SK-N-SH (cell line): ENCODE measurements at regions not wholly inside any gene's neighbourhood (a gene's known extent, or its start where the extent isn't known, plus 50 kb on each side); places are given as distances from the start of the nearest gene placed in this dataset.

Experiments used
- ELF1 ChIP-seq: IDR thresholded peaks from 2 replicates; pipeline ENCODE4 v1.4.0; 2012
- EP300 ChIP-seq, 2 experiments: IDR thresholded peaks; 2 replicates each; pipeline versions ENCODE4 v1.4.0 to v1.6.1; 2012; ENCODE audit warnings: borderline replicate concordance in 1 of 2, low read depth in 1 of 2, low read length in 1 of 2
- EZH2phosphoT487 ChIP-seq: fragments of 200-600 bp; sonication (generic); IDR thresholded peaks from 2 replicates; pipeline ENCODE4 v1.6.1; 2017; ENCODE audit warnings: low read depth, mixed run types, mild to moderate bottlenecking, antibody characterized with exemption, moderate library complexity, borderline replicate concordance
- FOXM1 ChIP-seq: IDR thresholded peaks from 2 replicates; pipeline ENCODE4 v1.4.0; 2012; ENCODE audit warnings: low read depth, mild to moderate bottlenecking
- MAX ChIP-seq: IDR thresholded peaks from 2 replicates; pipeline ENCODE4 v1.4.0; 2012; ENCODE audit warnings: low read depth
- POLR2AphosphoS5 ChIP-seq: IDR thresholded peaks from 2 replicates; pipeline ENCODE4 v1.6.1; 2012; ENCODE audit warnings: low read depth, low read length
- RXRA ChIP-seq: IDR thresholded peaks from 2 replicates; pipeline ENCODE4 v1.4.0; 2012; ENCODE audit warnings: low read depth, mild to moderate bottlenecking, borderline replicate concordance
- YY1 ChIP-seq: IDR thresholded peaks from 2 replicates; pipeline ENCODE4 v1.4.0; 2012; ENCODE audit warnings: low read depth, mild to moderate bottlenecking
- TF ChIP-seq, protein P1 (sequence below): fragments of 200-600 bp; sonication (generic); IDR thresholded peaks from 2 replicates; pipeline ENCODE4 v1.6.1; 2017; ENCODE audit warnings: antibody characterized with exemption, mild to moderate bottlenecking, moderate library complexity

GRCh38 chr3:13236557-13237173 is 163.4 kb upstream of the IQSEC1 start:
- TF ChIP-seq FOXM1: no peak
- no peak for TF ChIP-seq RXRA
- TF ChIP-seq POLR2AphosphoS5: no peak
- TF ChIP-seq, protein P1, sequence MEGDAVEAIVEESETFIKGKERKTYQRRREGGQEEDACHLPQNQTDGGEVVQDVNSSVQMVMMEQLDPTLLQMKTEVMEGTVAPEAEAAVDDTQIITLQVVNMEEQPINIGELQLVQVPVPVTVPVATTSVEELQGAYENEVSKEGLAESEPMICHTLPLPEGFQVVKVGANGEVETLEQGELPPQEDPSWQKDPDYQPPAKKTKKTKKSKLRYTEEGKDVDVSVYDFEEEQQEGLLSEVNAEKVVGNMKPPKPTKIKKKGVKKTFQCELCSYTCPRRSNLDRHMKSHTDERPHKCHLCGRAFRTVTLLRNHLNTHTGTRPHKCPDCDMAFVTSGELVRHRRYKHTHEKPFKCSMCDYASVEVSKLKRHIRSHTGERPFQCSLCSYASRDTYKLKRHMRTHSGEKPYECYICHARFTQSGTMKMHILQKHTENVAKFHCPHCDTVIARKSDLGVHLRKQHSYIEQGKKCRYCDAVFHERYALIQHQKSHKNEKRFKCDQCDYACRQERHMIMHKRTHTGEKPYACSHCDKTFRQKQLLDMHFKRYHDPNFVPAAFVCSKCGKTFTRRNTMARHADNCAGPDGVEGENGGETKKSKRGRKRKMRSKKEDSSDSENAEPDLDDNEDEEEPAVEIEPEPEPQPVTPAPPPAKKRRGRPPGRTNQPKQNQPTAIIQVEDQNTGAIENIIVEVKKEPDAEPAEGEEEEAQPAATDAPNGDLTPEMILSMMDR: no peak
- TF ChIP-seq YY1: no peak
- TF ChIP-seq MAX: no peak
- TF ChIP-seq EP300 (IDR thresholded peaks at IDR 0.05; ENCODE audit: borderline replicate concordance in 1 of 2, low read depth in 1 of 2, low read length in 1 of 2): no peak
- no peak for TF ChIP-seq EZH2phosphoT487
- TF ChIP-seq ELF1: no peak
